Stimulated activated CD8-positive, alpha-beta memory T cell treated with anti-CD3 and anti-CD28 coated beads, Interleukin-7, amount 100 ng/mL, for 24 hours (primary cell): ENCODE measurements at regions not wholly inside any gene's neighbourhood (a gene's known extent, or its start where the extent isn't known, plus 50 kb on each side); places are given as distances from the start of the nearest gene placed in this dataset.
A peak's percentile ranks its signal among the peaks of the same experiment; 100 is the strongest.
"Not testable (repeated sequence)": the region's sequence is repeated elsewhere in the genome, so short reads cannot be mapped to it uniquely, and the experiment has no call there.

Source experiments
- DNase-seq: peaks from one replicate; pipeline ENCODE4 v3.0.0-alpha.2; 2020; ENCODE audit warnings: low read depth

- no peak for DNase-seq
Measured at GRCh38 chr4:111274060-111274459, 651.2 kb upstream of the PITX2 start.

- DNase-seq, result no peak
Measured at GRCh38 chr4:111274486-111274885, 651.6 kb upstream of the PITX2 start.

- no peak for DNase-seq
Measured at GRCh38 chr4:111281219-111281618, 658.3 kb upstream of the PITX2 start.

GRCh38 chr4:111282035-111282434 is 659.2 kb upstream of the PITX2 start:
- no peak for DNase-seq

- DNase-seq, result peak; percentile 11
Measured at GRCh38 chr4:111283066-111283677, 660.3 kb upstream of the PITX2 start.

GRCh38 chr4:111296466-111296865 is 673.6 kb upstream of the PITX2 start:
- DNase-seq, result no peak

- DNase-seq, result no peak
Measured at GRCh38 chr4:111303806-111304205, 680.9 kb upstream of the PITX2 start.

- DNase-seq, result no peak
Measured at GRCh38 chr4:111323496-111323895, 700.6 kb upstream of the PITX2 start.

- DNase-seq, result no peak
Measured at GRCh38 chr4:111323916-111324315, 701.0 kb upstream of the PITX2 start.

GRCh38 chr4:111326450-111326849 is 703.6 kb upstream of the PITX2 start:
- no peak for DNase-seq

GRCh38 chr4:111330786-111331185 is 707.9 kb upstream of the PITX2 start:
- no peak for DNase-seq

GRCh38 chr4:111334361-111334760 is 711.5 kb upstream of the PITX2 start:
- DNase-seq, result no peak

GRCh38 chr4:111337186-111337876 is 714.5 kb upstream of the PITX2 start:
- DNase-seq, result not testable (repeated sequence)

- no peak for DNase-seq
Measured at GRCh38 chr4:111359602-111360001, 736.7 kb upstream of the PITX2 start.

GRCh38 chr4:111360906-111361305 is 738.0 kb upstream of the PITX2 start:
- no peak for DNase-seq

GRCh38 chr4:111362941-111363361 is 740.1 kb upstream of the PITX2 start:
- DNase-seq, result no peak

- not testable (repeated sequence) for DNase-seq
Measured at GRCh38 chr4:111377880-111378279, 755.0 kb upstream of the PITX2 start.

GRCh38 chr4:111388561-111388960 is 756.7 kb upstream of the FAM241A start:
- DNase-seq, result no peak

- DNase-seq, result no peak
Measured at GRCh38 chr4:111391829-111392228, 753.4 kb upstream of the FAM241A start.

- no peak for DNase-seq
Measured at GRCh38 chr4:111393781-111394180, 751.5 kb upstream of the FAM241A start.

- DNase-seq, result no peak
Measured at GRCh38 chr4:111398906-111399330, 746.3 kb upstream of the FAM241A start.

- no peak for DNase-seq
Measured at GRCh38 chr4:111399623-111400022, 745.6 kb upstream of the FAM241A start.

- DNase-seq, result no peak
Measured at GRCh38 chr4:111400741-111401140, 744.5 kb upstream of the FAM241A start.

- DNase-seq, result no peak
Measured at GRCh38 chr4:111404673-111405072, 740.6 kb upstream of the FAM241A start.
